Esophagus squamous epithelium (tissue), 5 donors: ENCODE measurements at regions not wholly inside any gene's neighbourhood (a gene's known extent, or its start where the extent isn't known, plus 50 kb on each side); places are given as distances from the start of the nearest gene placed in this dataset.
A peak's percentile ranks its signal among the peaks of the same experiment; 100 is the strongest.

Source experiments
- DNase-seq: peaks from one replicate; lab custom pipeline; 2025; lab: John Stamatoyannopoulos, UW
- H3K27ac ChIP-seq, 4 donors: fragments of 200-600 bp; sonication (generic); one replicate each; pipeline ENCODE4 v1.5.1; 2016 to 2019; ENCODE audit warnings: mild to moderate bottlenecking in 1 of 4
- H3K27me3 ChIP-seq, 4 donors: fragments of 200-600 bp; sonication (generic); 1 replicate in 3 of 4; 2 replicates in 1 of 4; pipeline versions ENCODE4 v1.5.1 to v1.6.0; 2017 to 2021; ENCODE audit warnings: antibody characterized with exemption in 1 of 4
- H3K36me3 ChIP-seq, 3 donors: fragments of 200-600 bp; sonication (generic); one replicate each; pipeline ENCODE4 v1.5.1; 2016 to 2019
- H3K4me1 ChIP-seq, 3 donors: fragments of 200-600 bp; sonication (generic); one replicate each; pipeline ENCODE4 v1.5.1; 2017 to 2019
- H3K4me3 ChIP-seq, 4 donors: fragments of 200-600 bp; sonication (generic); 1 replicate in 3 of 4; 2 replicates in 1 of 4; pipeline ENCODE4 v1.5.1; 2016 to 2019; ENCODE audit warnings: mild to moderate bottlenecking in 2 of 4, moderate library complexity in 1 of 4
- H3K9me3 ChIP-seq, 3 donors: fragments of 200-600 bp; sonication (generic); one replicate each; pipeline ENCODE4 v1.5.1; 2016 to 2019
- POLR2A ChIP-seq, 4 donors: fragments of 450-650 bp; IDR thresholded peaks; one replicate each; pipeline ENCODE4 v1.6.1; 2017; ENCODE audit warnings: antibody characterized with exemption in 4 of 4, mild to moderate bottlenecking in 4 of 4, moderate library complexity in 3 of 4
- WGBS, 2 donors: methylation state at CpG; one replicate each; pipeline ENCODE4 v1.1.5; 2018; 5-methylcytosine and 5-hydroxymethylcytosine counted together
- intact Hi-C: fragments of 100-400 bp; cut with DNase I; formaldehyde crosslinking; loops from one replicate; pipeline ENCODE4 v1.15.0; 2022
- TF ChIP-seq, protein P1 (sequence below), 6 experiments: fragments of 450-650 bp in 4 of 6; fragments of 200-600 bp in 2 of 6; sonication (generic) in 2 of 6; IDR thresholded peaks; one replicate each; pipeline ENCODE4 v1.5.1; 2016 to 2019; ENCODE audit warnings: antibody characterized with exemption in 6 of 6, mild to moderate bottlenecking in 4 of 6, moderate library complexity in 4 of 6
- donor health status: DM: yes; HTN: yes; CAD: no.

DNA sequence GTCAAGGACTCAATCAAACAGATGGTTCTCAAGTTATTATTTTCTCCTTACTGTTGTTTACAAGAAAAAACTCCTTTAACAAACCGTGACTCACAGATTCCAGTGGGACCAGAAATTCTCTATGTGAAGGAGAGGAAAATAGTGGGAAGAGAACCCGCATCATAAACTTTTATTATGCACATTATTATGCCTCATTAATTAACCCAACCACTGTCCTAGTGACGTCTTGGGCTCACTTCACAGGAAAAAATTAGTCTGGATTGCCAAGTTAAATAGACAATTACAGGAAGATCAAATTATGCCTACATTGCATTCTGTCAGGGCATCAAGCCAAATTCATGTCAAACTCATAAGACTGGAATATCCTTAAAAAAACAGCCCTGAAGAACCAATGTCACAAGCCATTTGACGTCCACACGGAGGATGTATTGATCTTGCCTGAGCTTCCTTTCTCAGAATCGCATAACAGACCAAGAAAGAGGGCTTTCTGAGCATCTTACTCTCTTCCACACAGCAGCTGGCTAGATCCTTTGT is 347.8 kb downstream of the DUSP10 start:
- Histone ChIP-seq H3K27me3 (no peaks in the 10 kb centered on the region), H3K4me3 (no peak overlapping the region), H3K9me3 (peaks cover 0 to 7% (median 0%) of the 10 kb centered on the region in 3 donors), H3K27ac (peak overlapping the region in 3 of 4 donors; percentile 1 to 43 (median 29)), H3K4me1 (peaks cover 0 to 27% (median 15%) of the 10 kb centered on the region in 3 donors), H3K36me3 (no peaks in the 10 kb centered on the region)
- 15 to 27% methylated on average over 6 of the region's 6 CpGs for WGBS, 2 donors
- no peak for DNase-seq
- intact Hi-C loops, result no loop called here
- no peak for TF ChIP-seq POLR2A (IDR thresholded peaks at IDR 0.05)
- TF ChIP-seq, protein P1, sequence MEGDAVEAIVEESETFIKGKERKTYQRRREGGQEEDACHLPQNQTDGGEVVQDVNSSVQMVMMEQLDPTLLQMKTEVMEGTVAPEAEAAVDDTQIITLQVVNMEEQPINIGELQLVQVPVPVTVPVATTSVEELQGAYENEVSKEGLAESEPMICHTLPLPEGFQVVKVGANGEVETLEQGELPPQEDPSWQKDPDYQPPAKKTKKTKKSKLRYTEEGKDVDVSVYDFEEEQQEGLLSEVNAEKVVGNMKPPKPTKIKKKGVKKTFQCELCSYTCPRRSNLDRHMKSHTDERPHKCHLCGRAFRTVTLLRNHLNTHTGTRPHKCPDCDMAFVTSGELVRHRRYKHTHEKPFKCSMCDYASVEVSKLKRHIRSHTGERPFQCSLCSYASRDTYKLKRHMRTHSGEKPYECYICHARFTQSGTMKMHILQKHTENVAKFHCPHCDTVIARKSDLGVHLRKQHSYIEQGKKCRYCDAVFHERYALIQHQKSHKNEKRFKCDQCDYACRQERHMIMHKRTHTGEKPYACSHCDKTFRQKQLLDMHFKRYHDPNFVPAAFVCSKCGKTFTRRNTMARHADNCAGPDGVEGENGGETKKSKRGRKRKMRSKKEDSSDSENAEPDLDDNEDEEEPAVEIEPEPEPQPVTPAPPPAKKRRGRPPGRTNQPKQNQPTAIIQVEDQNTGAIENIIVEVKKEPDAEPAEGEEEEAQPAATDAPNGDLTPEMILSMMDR (IDR thresholded peaks at IDR 0.05), result no peak

DNA sequence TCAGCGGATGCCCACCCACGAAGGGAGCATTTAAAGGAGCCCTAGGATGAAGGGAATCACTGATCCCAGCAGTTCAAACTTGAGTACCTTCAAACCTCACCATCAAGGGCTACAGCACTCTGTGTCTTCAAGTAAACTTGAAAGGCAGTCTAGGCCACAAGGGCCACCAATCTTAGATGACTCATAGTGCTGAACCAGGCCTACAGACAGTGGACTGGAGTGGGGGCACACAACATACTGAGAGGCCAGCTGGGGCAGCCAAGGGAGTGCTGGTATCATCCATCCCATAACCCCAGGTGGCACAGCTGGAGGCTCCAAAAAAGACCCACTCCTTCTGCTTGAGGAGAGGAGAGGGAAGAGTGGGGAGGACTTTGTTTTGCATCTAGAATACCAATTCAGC is 345.4 kb downstream of the DUSP10 start:
- H3K27me3 ChIP-seq, result no peaks in the 10 kb centered on the region
- H3K36me3 ChIP-seq, result no peaks in the 10 kb centered on the region
- peaks cover 0 to 7% (median 0%) of the 10 kb centered on the region in 3 donors for H3K9me3 ChIP-seq
- no peak overlapping the region for H3K27ac ChIP-seq
- H3K4me1 ChIP-seq, result peaks cover 0 to 27% (median 15%) of the 10 kb centered on the region in 3 donors
- no peak for TF ChIP-seq POLR2A (IDR thresholded peaks at IDR 0.05)
- TF ChIP-seq, protein P1 (IDR thresholded peaks at IDR 0.05), result no peak
- intact Hi-C loops, result no loop called here
- H3K4me3 ChIP-seq, result no peak overlapping the region
- no peak for DNase-seq
- WGBS, 2 donors, result 81 to 100% methylated on average over 2 of the region's 2 CpGs

DNA sequence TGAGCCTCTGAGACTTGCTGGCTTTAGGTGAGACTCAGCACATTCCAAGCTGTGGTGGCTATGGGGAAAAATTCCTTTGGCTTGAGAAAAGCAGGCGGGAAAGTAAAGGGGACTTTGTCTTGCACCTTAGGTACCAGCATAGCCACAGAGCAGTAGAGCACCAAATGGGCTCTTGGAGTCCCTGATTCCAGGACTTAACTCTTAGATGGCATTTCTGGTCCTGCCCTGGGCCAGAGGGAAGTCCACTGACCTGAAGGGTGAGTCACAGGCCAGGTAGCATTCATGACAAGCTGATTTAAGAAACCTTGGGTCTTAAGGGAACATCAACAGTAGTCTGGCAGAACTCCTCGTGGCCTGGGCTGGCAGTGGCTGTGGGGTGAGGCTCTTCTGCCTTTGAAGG is 344.7 kb downstream of the DUSP10 start:
- Histone ChIP-seq H3K4me3 (no peak overlapping the region), H3K36me3 (no peaks in the 10 kb centered on the region), H3K27ac (no peak overlapping the region), H3K4me1 (peaks cover 0 to 24% (median 15%) of the 10 kb centered on the region in 3 donors), H3K9me3 (peaks cover 0 to 7% (median 0%) of the 10 kb centered on the region in 3 donors), H3K27me3 (no peaks in the 10 kb centered on the region)
- intact Hi-C loops, result no loop called here
- TF ChIP-seq, protein P1 (IDR thresholded peaks at IDR 0.05), result no peak
- no peak for TF ChIP-seq POLR2A (IDR thresholded peaks at IDR 0.05)
- WGBS, 2 donors, result 57 to 86% methylated on average over 2 of the region's 2 CpGs
- DNase-seq, result no peak

DNA sequence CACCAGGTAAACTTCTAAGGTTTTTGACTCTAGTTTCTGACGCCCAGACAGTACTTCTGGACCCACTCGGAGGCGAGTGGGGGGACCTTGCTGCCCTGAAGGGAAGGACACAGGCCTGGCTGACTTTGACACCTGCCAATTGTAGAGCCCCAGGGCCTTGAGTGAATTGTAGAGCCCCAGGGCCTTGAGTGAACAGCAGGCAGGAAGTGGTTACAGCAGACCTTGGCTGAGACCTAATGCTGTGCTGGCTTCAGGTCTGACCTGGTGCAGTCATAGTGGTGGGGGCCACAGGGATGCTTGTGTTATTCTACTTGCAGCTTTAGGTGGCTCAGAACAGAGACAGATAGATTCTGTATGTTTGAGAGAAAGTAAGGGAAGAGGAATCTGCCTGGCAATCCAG is 344.3 kb downstream of the DUSP10 start:
- intact Hi-C loops, result no loop called here
- H3K4me3 ChIP-seq, result no peak overlapping the region
- H3K4me1 ChIP-seq, result peaks cover 0 to 19% (median 15%) of the 10 kb centered on the region in 3 donors
- TF ChIP-seq POLR2A (IDR thresholded peaks at IDR 0.05), result no peak
- TF ChIP-seq, protein P1 (IDR thresholded peaks at IDR 0.05), result no peak
- no peak overlapping the region for H3K27ac ChIP-seq
- H3K27me3 ChIP-seq, result no peaks in the 10 kb centered on the region
- no peak for DNase-seq
- peaks cover 0 to 7% (median 0%) of the 10 kb centered on the region in 3 donors for H3K9me3 ChIP-seq
- WGBS, 2 donors, result 83 to 100% methylated on average over 1 of the region's 3 CpGs
- H3K36me3 ChIP-seq, result no peaks in the 10 kb centered on the region

DNA sequence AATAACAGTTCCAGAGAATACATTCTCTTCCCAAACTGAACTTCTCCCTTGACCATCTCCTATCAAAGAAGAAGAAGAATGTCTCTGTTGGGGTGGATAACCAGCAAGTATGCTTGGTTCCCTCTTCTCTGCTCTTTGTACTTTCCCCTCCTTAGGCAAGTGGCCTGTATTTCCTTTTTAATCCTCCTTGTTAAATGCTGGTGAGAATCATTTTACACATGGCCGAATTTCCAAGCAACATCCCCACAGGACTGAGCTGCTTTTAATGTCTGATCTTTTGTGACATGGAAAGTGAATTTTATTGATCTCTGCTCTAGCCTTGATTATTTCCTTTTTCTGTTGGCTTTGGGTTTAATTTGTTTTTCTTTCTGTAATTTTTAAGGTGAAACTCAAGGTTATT is 336.7 kb downstream of the DUSP10 start:
- no peaks in the 10 kb centered on the region for H3K4me1 ChIP-seq
- H3K9me3 ChIP-seq, result no peaks in the 10 kb centered on the region
- intact Hi-C loops, result no loop called here
- H3K27ac ChIP-seq, result no peak overlapping the region
- no peaks in the 10 kb centered on the region for H3K27me3 ChIP-seq
- DNase-seq, result no peak
- H3K4me3 ChIP-seq, result no peak overlapping the region
- no peaks in the 10 kb centered on the region for H3K36me3 ChIP-seq
- WGBS, 2 donors, result 69 to 86% methylated on average over 1 of the region's 1 CpG
- no peak for TF ChIP-seq POLR2A (IDR thresholded peaks at IDR 0.05)
- TF ChIP-seq, protein P1 (IDR thresholded peaks at IDR 0.05), result no peak
